ENCODE measurements at regions not wholly inside any gene's neighbourhood (a gene's known extent, or its start where the extent isn't known, plus 50 kb on each side); places are given as distances from the start of the nearest gene placed in this dataset.
"Not testable (repeated sequence)": the region's sequence is repeated elsewhere in the genome, so short reads cannot be mapped to it uniquely, and the experiment has no call there.

GRCh38 chr10:23786594-23786993 is 347.7 kb downstream of the OTUD1 start:
- Histone ChIP-seq H3K9ac (ENCODE audit: low read depth in 1 of 2, low read length in 2 of 2) (no peak overlapping the region), H3K4me3 (ENCODE audit: low read depth in 1 of 2, low read length in 2 of 2) (no peak overlapping the region), H3K9me3 (ENCODE audit: control insufficient read depth in 1 of 2, low read length in 2 of 2) (peaks cover 0 to 2% of the 10 kb centered on the region in 2 donors), H3K27ac (ENCODE audit: low read depth, low read length) (no peak overlapping the region), H3K36me3 (ENCODE audit: control insufficient read depth in 1 of 2, insufficient read depth in 2 of 2, low read length in 2 of 2) (no peaks in the 10 kb centered on the region), H3K4me1 (ENCODE audit: control insufficient read depth in 1 of 2, insufficient read depth in 2 of 2, low read length in 2 of 2) (no peaks in the 10 kb centered on the region), H3K27me3 (ENCODE audit: control insufficient read depth in 1 of 2, insufficient read depth in 2 of 2, low read length in 2 of 2) (no peaks in the 10 kb centered on the region)

- Histone ChIP-seq H3K9me3 (ENCODE audit: control insufficient read depth in 1 of 2, low read length in 2 of 2) (peaks cover 0 to 2% of the 10 kb centered on the region in 2 donors), H3K36me3 (ENCODE audit: control insufficient read depth in 1 of 2, insufficient read depth in 2 of 2, low read length in 2 of 2) (no peaks in the 10 kb centered on the region), H3K4me1 (ENCODE audit: control insufficient read depth in 1 of 2, insufficient read depth in 2 of 2, low read length in 2 of 2) (no peaks in the 10 kb centered on the region), H3K27ac (ENCODE audit: low read depth, low read length) (no peak overlapping the region), H3K27me3 (ENCODE audit: control insufficient read depth in 1 of 2, insufficient read depth in 2 of 2, low read length in 2 of 2) (no peaks in the 10 kb centered on the region), H3K4me3 (ENCODE audit: low read depth in 1 of 2, low read length in 2 of 2) (no peak overlapping the region), H3K9ac (ENCODE audit: low read depth in 1 of 2, low read length in 2 of 2) (no peak overlapping the region)
These were observed 354.7 kb downstream of the OTUD1 start for GRCh38 chr10:23793577-23793976.

- H3K4me1 ChIP-seq (ENCODE audit: control insufficient read depth in 1 of 2, insufficient read depth in 2 of 2, low read length in 2 of 2); H3K36me3 ChIP-seq (ENCODE audit: control insufficient read depth in 1 of 2, insufficient read depth in 2 of 2, low read length in 2 of 2); H3K27ac ChIP-seq (ENCODE audit: low read depth, low read length); H3K9me3 ChIP-seq (ENCODE audit: control insufficient read depth in 1 of 2, low read length in 2 of 2); H3K9ac ChIP-seq (ENCODE audit: low read depth in 1 of 2, low read length in 2 of 2); H3K4me3 ChIP-seq (ENCODE audit: low read depth in 1 of 2, low read length in 2 of 2); H3K27me3 ChIP-seq (ENCODE audit: control insufficient read depth in 1 of 2, insufficient read depth in 2 of 2, low read length in 2 of 2): not testable (repeated sequence)
These were observed 358.6 kb downstream of the OTUD1 start for GRCh38 chr10:23797452-23797851.

DNA sequence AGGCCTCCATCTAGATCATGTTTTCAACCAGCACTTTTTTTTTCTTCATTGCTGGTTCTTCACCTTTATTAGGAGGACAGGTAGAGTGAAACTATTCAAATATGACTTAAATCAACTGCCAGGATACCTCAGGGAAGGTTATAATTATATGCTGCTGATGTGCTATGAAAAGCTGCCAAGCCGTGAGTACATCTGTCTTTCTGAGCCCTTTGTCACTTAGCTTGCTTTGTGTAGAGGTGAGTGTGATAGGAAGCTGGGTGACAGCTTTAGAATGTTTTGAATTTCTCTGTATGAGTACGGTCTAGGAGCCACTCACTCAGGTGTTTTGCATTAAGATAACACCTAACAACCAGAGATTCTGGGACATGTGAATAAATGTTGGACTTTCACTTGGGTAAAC is 365.2 kb downstream of the OTUD1 start:
- H3K4me3 ChIP-seq (ENCODE audit: low read depth in 1 of 2, low read length in 2 of 2): no peak overlapping the region
- no peak overlapping the region for H3K9ac ChIP-seq (ENCODE audit: low read depth in 1 of 2, low read length in 2 of 2)
- H3K4me1 ChIP-seq (ENCODE audit: control insufficient read depth in 1 of 2, insufficient read depth in 2 of 2, low read length in 2 of 2): no peaks in the 10 kb centered on the region
- H3K9me3 ChIP-seq (ENCODE audit: control insufficient read depth in 1 of 2, low read length in 2 of 2): no peaks in the 10 kb centered on the region
- H3K27ac ChIP-seq (ENCODE audit: low read depth, low read length): no peak overlapping the region
- H3K27me3 ChIP-seq (ENCODE audit: control insufficient read depth in 1 of 2, insufficient read depth in 2 of 2, low read length in 2 of 2): no peaks in the 10 kb centered on the region
- no peaks in the 10 kb centered on the region for H3K36me3 ChIP-seq (ENCODE audit: control insufficient read depth in 1 of 2, insufficient read depth in 2 of 2, low read length in 2 of 2)

- no peaks in the 10 kb centered on the region for H3K9me3 ChIP-seq (ENCODE audit: control insufficient read depth in 1 of 2, low read length in 2 of 2)
- no peak overlapping the region for H3K4me3 ChIP-seq (ENCODE audit: low read depth in 1 of 2, low read length in 2 of 2)
- no peak overlapping the region for H3K27ac ChIP-seq (ENCODE audit: low read depth, low read length)
- no peaks in the 10 kb centered on the region for H3K27me3 ChIP-seq (ENCODE audit: control insufficient read depth in 1 of 2, insufficient read depth in 2 of 2, low read length in 2 of 2)
- no peaks in the 10 kb centered on the region for H3K36me3 ChIP-seq (ENCODE audit: control insufficient read depth in 1 of 2, insufficient read depth in 2 of 2, low read length in 2 of 2)
- H3K4me1 ChIP-seq (ENCODE audit: control insufficient read depth in 1 of 2, insufficient read depth in 2 of 2, low read length in 2 of 2): no peaks in the 10 kb centered on the region
- H3K9ac ChIP-seq (ENCODE audit: low read depth in 1 of 2, low read length in 2 of 2): no peak overlapping the region
These were observed 374.8 kb downstream of the OTUD1 start for GRCh38 chr10:23813687-23814086.

DNA sequence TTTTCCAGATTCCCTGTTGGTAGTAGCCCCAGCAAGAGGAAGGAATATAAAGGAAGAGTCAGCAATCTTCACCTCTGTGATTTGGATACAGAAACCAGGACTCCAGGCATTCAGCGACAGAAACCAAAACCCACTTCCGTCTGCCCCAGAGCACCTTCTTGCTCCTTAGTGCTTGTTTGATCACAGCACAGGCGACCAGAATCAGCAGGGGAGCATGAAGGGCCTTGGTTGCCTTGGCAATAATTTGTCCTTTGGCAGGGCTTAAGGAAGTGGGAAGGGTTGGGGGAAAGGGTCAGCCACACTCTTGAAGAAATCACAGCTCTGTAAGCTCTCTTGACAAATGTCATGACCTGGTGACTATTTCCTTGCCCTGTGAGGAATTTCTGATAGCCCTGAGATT is 379.6 kb downstream of the OTUD1 start:
- no peaks in the 10 kb centered on the region for H3K4me1 ChIP-seq (ENCODE audit: control insufficient read depth in 1 of 2, insufficient read depth in 2 of 2, low read length in 2 of 2)
- no peak overlapping the region for H3K9ac ChIP-seq (ENCODE audit: low read depth in 1 of 2, low read length in 2 of 2)
- H3K27me3 ChIP-seq (ENCODE audit: control insufficient read depth in 1 of 2, insufficient read depth in 2 of 2, low read length in 2 of 2): no peaks in the 10 kb centered on the region
- no peak overlapping the region for H3K4me3 ChIP-seq (ENCODE audit: low read depth in 1 of 2, low read length in 2 of 2)
- H3K27ac ChIP-seq (ENCODE audit: low read depth, low read length): no peak overlapping the region
- H3K9me3 ChIP-seq (ENCODE audit: control insufficient read depth in 1 of 2, low read length in 2 of 2): no peaks in the 10 kb centered on the region
- H3K36me3 ChIP-seq (ENCODE audit: control insufficient read depth in 1 of 2, insufficient read depth in 2 of 2, low read length in 2 of 2): no peaks in the 10 kb centered on the region

DNA sequence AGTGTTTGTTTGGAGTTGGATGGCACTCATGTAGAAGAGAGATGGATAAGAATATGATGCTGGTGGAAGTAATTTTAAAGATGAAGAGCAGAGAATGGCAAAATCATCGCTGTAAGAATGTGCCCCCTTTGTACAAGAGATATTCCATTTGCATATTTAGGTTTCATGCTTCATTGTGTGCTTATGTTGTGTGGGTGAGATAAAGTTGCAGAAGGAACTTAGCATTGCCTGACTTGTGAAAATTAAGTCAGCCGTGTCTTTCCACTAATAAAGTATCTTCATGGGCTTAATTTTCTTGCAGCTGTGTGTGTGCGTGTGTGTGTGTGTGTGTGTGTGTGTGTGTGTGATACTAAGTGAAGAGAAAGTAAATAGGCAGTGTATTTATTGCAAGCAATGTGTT is 381.9 kb downstream of the OTUD1 start:
- Histone ChIP-seq H3K9me3 (ENCODE audit: control insufficient read depth in 1 of 2, low read length in 2 of 2) (no peaks in the 10 kb centered on the region), H3K27me3 (ENCODE audit: control insufficient read depth in 1 of 2, insufficient read depth in 2 of 2, low read length in 2 of 2) (no peaks in the 10 kb centered on the region), H3K4me1 (ENCODE audit: control insufficient read depth in 1 of 2, insufficient read depth in 2 of 2, low read length in 2 of 2) (no peaks in the 10 kb centered on the region), H3K4me3 (ENCODE audit: low read depth in 1 of 2, low read length in 2 of 2) (no peak overlapping the region), H3K27ac (ENCODE audit: low read depth, low read length) (no peak overlapping the region), H3K36me3 (ENCODE audit: control insufficient read depth in 1 of 2, insufficient read depth in 2 of 2, low read length in 2 of 2) (no peaks in the 10 kb centered on the region), H3K9ac (ENCODE audit: low read depth in 1 of 2, low read length in 2 of 2) (no peak overlapping the region)

- no peaks in the 10 kb centered on the region for H3K4me1 ChIP-seq (ENCODE audit: control insufficient read depth in 1 of 2, insufficient read depth in 2 of 2, low read length in 2 of 2)
- no peaks in the 10 kb centered on the region for H3K9me3 ChIP-seq (ENCODE audit: control insufficient read depth in 1 of 2, low read length in 2 of 2)
- H3K4me3 ChIP-seq (ENCODE audit: low read depth in 1 of 2, low read length in 2 of 2): no peak overlapping the region
- H3K27ac ChIP-seq (ENCODE audit: low read depth, low read length): no peak overlapping the region
- H3K36me3 ChIP-seq (ENCODE audit: control insufficient read depth in 1 of 2, insufficient read depth in 2 of 2, low read length in 2 of 2): no peaks in the 10 kb centered on the region
- no peaks in the 10 kb centered on the region for H3K27me3 ChIP-seq (ENCODE audit: control insufficient read depth in 1 of 2, insufficient read depth in 2 of 2, low read length in 2 of 2)
- no peak overlapping the region for H3K9ac ChIP-seq (ENCODE audit: low read depth in 1 of 2, low read length in 2 of 2)
These were observed 384.1 kb upstream of the KIAA1217 start for GRCh38 chr10:23824822-23825221.

DNA sequence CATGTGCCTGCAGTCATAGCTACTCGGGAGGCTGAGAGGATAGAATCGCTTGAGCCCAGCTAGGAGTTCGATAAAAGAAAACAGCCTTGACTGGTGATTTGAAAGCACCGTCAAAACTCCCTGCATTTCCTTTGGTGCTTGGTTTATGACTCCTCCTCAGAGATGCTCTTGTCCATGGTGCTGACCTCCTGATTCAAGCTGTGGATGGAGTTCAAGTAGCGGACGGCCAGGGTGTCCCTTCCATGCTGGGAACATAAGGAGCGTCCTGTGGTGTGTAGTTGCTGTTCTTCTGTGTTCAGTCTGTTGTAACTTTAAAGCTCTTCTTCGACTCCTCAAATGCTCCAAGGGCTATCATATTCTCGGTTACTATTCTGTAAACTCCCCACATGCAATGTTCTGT is 382.5 kb upstream of the KIAA1217 start:
- Histone ChIP-seq H3K36me3 (ENCODE audit: control insufficient read depth in 1 of 2, insufficient read depth in 2 of 2, low read length in 2 of 2) (no peaks in the 10 kb centered on the region), H3K27ac (ENCODE audit: low read depth, low read length) (no peak overlapping the region), H3K4me3 (ENCODE audit: low read depth in 1 of 2, low read length in 2 of 2) (no peak overlapping the region), H3K4me1 (ENCODE audit: control insufficient read depth in 1 of 2, insufficient read depth in 2 of 2, low read length in 2 of 2) (no peaks in the 10 kb centered on the region), H3K9me3 (ENCODE audit: control insufficient read depth in 1 of 2, low read length in 2 of 2) (no peaks in the 10 kb centered on the region), H3K27me3 (ENCODE audit: control insufficient read depth in 1 of 2, insufficient read depth in 2 of 2, low read length in 2 of 2) (no peaks in the 10 kb centered on the region), H3K9ac (ENCODE audit: low read depth in 1 of 2, low read length in 2 of 2) (no peak overlapping the region)

- H3K9ac ChIP-seq (ENCODE audit: low read depth in 1 of 2, low read length in 2 of 2): no peak overlapping the region
- no peak overlapping the region for H3K4me3 ChIP-seq (ENCODE audit: low read depth in 1 of 2, low read length in 2 of 2)
- H3K9me3 ChIP-seq (ENCODE audit: control insufficient read depth in 1 of 2, low read length in 2 of 2): no peaks in the 10 kb centered on the region
These were observed 379.4 kb upstream of the KIAA1217 start for GRCh38 chr10:23829556-23829955.

DNA sequence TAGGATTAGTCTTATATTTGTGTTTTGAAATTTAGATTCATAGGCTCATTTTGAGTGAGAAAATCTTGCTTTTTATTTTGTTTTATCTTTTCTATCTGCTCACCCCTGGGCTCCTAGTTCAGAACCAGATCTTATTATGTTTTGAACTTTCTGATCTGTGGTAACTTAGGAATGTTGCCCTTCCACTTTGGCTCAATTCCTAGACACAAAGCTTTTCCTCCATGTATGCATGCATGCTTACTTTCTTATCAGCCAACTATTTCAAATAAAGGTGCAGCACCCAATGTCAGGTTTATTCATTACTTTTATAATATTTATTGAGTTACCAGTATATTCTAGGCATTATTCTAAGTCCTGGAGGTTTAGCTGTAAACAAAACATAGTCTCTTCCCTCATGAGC is 374.8 kb upstream of the KIAA1217 start:
- Histone ChIP-seq H3K4me1 (ENCODE audit: control insufficient read depth in 1 of 2, insufficient read depth in 2 of 2, low read length in 2 of 2) (no peaks in the 10 kb centered on the region), H3K27me3 (ENCODE audit: control insufficient read depth in 1 of 2, insufficient read depth in 2 of 2, low read length in 2 of 2) (no peaks in the 10 kb centered on the region), H3K9ac (ENCODE audit: low read depth in 1 of 2, low read length in 2 of 2) (no peak overlapping the region), H3K36me3 (ENCODE audit: control insufficient read depth in 1 of 2, insufficient read depth in 2 of 2, low read length in 2 of 2) (no peaks in the 10 kb centered on the region), H3K27ac (ENCODE audit: low read depth, low read length) (no peak overlapping the region), H3K4me3 (ENCODE audit: low read depth in 1 of 2, low read length in 2 of 2) (no peak overlapping the region), H3K9me3 (ENCODE audit: control insufficient read depth in 1 of 2, low read length in 2 of 2) (no peaks in the 10 kb centered on the region)

More at GRCh38 chr10:23829556-23829955, 379.4 kb upstream of the KIAA1217 start:
- H3K4me1 ChIP-seq (ENCODE audit: control insufficient read depth in 1 of 2, insufficient read depth in 2 of 2, low read length in 2 of 2): no peaks in the 10 kb centered on the region
- H3K27me3 ChIP-seq (ENCODE audit: control insufficient read depth in 1 of 2, insufficient read depth in 2 of 2, low read length in 2 of 2): no peaks in the 10 kb centered on the region
- H3K27ac ChIP-seq (ENCODE audit: low read depth, low read length): no peak overlapping the region
- H3K36me3 ChIP-seq (ENCODE audit: control insufficient read depth in 1 of 2, insufficient read depth in 2 of 2, low read length in 2 of 2): no peaks in the 10 kb centered on the region

Data from duodenal mucosa (tissue), 2 donors.